ENCODE measurements at regions not wholly inside any gene's neighbourhood (a gene's known extent, or its start where the extent isn't known, plus 50 kb on each side); places are given as distances from the start of the nearest gene placed in this dataset.

DNA sequence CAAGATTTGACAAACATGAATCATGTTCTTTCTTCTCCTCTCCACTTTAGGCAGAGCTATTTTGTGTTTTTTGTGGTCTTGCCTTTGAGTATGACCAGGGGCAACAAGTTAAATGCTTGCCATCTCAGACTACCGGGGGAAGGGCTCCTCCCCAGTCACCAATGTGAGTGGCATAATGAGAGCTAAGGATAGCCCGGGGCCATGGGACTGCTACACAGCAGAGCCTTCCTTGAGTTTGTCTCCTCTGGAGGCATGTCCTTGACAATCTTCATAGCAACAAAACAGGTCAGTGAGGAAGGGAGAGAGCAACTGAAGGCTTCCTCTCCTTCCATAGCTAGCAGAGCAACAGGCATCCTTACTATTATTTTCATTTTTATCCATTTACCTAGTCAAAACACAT is 299.3 kb downstream of the ENC1 start:
- Histone ChIP-seq H3K9ac (ENCODE audit: low read depth, low read length) (no peak overlapping the region), H3K4me2 (ENCODE audit: insufficient read depth, low read length) (no peak overlapping the region), H2AFZ (ENCODE audit: low read depth, low read length) (no peak overlapping the region), H3K36me3 (ENCODE audit: insufficient read depth, low read length) (no peaks in the 10 kb centered on the region), H3K4me1 (ENCODE audit: insufficient read depth, low read length) (no peaks in the 10 kb centered on the region), H3K4me3 (ENCODE audit: low read depth in 1 of 2, low read length in 2 of 2) (no peak overlapping the region), H3K79me2 (ENCODE audit: insufficient read depth, low read length) (no peaks in the 10 kb centered on the region), H3K27ac (ENCODE audit: low read length) (no peak overlapping the region), H4K20me1 (ENCODE audit: insufficient read depth, low read length) (no peaks in the 10 kb centered on the region), H3K9me3 (ENCODE audit: insufficient read depth, low read length, severe bottlenecking) (no peaks in the 10 kb centered on the region), H3K27me3 (ENCODE audit: insufficient read depth, low read length, poor library complexity) (peaks cover 7% of the 10 kb centered on the region)
- DNase-seq (no peak), ATAC-seq (ENCODE audit: insufficient read depth, low read depth) (no peak)
- TF ChIP-seq CTCF (IDR thresholded peaks at IDR 0.05; ENCODE audit: borderline replicate concordance, extremely low read depth, low read length, poor library complexity, severe bottlenecking), result no peak
- TF ChIP-seq EZH2 (IDR thresholded peaks at IDR 0.05; ENCODE audit: borderline replicate concordance, low read depth, low read length, severe bottlenecking), result no peak

DNA sequence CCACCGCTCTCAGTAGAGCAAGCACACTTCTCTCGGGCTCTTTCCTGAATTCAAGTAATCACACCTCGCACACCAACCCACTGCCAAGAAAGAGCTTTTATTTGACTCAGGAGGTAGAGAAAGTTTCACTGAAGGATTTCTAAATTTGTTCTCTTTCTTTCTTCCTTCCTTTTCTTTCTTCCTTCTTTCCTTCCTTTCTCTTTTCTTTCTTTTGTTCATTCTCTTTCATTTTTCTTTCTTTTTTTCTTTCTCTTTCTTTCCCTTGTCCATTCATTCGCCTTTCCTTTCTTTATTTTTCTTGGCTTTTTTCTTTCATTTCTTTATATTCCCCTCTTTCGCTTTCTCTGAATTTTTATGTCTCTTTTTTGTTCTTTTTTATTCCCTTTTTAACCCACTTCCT is 300.1 kb downstream of the ENC1 start:
- DNase-seq (no peak), ATAC-seq (ENCODE audit: insufficient read depth, low read depth) (no peak)
- no peaks in the 10 kb centered on the region for H3K9me3 ChIP-seq (ENCODE audit: insufficient read depth, low read length, severe bottlenecking)
- H3K79me2 ChIP-seq (ENCODE audit: insufficient read depth, low read length), result no peaks in the 10 kb centered on the region
- H4K20me1 ChIP-seq (ENCODE audit: insufficient read depth, low read length), result no peaks in the 10 kb centered on the region
- peaks cover 7% of the 10 kb centered on the region for H3K27me3 ChIP-seq (ENCODE audit: insufficient read depth, low read length, poor library complexity)
- no peak overlapping the region for H2AFZ ChIP-seq (ENCODE audit: low read depth, low read length)
- TF ChIP-seq EZH2 (IDR thresholded peaks at IDR 0.05; ENCODE audit: borderline replicate concordance, low read depth, low read length, severe bottlenecking) (no peak), CTCF (IDR thresholded peaks at IDR 0.05; ENCODE audit: borderline replicate concordance, extremely low read depth, low read length, poor library complexity, severe bottlenecking) (no peak)
- H3K4me3 ChIP-seq (ENCODE audit: low read depth in 1 of 2, low read length in 2 of 2), result no peak overlapping the region
- H3K9ac ChIP-seq (ENCODE audit: low read depth, low read length), result no peak overlapping the region
- H3K27ac ChIP-seq (ENCODE audit: low read length), result no peak overlapping the region
- H3K4me2 ChIP-seq (ENCODE audit: insufficient read depth, low read length), result no peak overlapping the region
- H3K36me3 ChIP-seq (ENCODE audit: insufficient read depth, low read length), result no peaks in the 10 kb centered on the region
- H3K4me1 ChIP-seq (ENCODE audit: insufficient read depth, low read length), result no peaks in the 10 kb centered on the region

- no peaks in the 10 kb centered on the region for H3K4me1 ChIP-seq (ENCODE audit: insufficient read depth, low read length)
- TF ChIP-seq CTCF (IDR thresholded peaks at IDR 0.05; ENCODE audit: borderline replicate concordance, extremely low read depth, low read length, poor library complexity, severe bottlenecking), result no peak
- TF ChIP-seq EZH2 (IDR thresholded peaks at IDR 0.05; ENCODE audit: borderline replicate concordance, low read depth, low read length, severe bottlenecking), result no peak
- H3K27me3 ChIP-seq (ENCODE audit: insufficient read depth, low read length, poor library complexity), result peaks cover 5% of the 10 kb centered on the region
- no peaks in the 10 kb centered on the region for H3K9me3 ChIP-seq (ENCODE audit: insufficient read depth, low read length, severe bottlenecking)
- no peaks in the 10 kb centered on the region for H3K36me3 ChIP-seq (ENCODE audit: insufficient read depth, low read length)
- no peak overlapping the region for H3K9ac ChIP-seq (ENCODE audit: low read depth, low read length)
- H3K27ac ChIP-seq (ENCODE audit: low read length), result no peak overlapping the region
- no peak overlapping the region for H3K4me3 ChIP-seq (ENCODE audit: low read depth in 1 of 2, low read length in 2 of 2)
- H2AFZ ChIP-seq (ENCODE audit: low read depth, low read length), result no peak overlapping the region
- no peaks in the 10 kb centered on the region for H4K20me1 ChIP-seq (ENCODE audit: insufficient read depth, low read length)
- DNase-seq, result no peak
- no peak overlapping the region for H3K4me2 ChIP-seq (ENCODE audit: insufficient read depth, low read length)
- ATAC-seq (ENCODE audit: insufficient read depth, low read depth), result no peak
- no peaks in the 10 kb centered on the region for H3K79me2 ChIP-seq (ENCODE audit: insufficient read depth, low read length)
Observed at GRCh38 chr5:74337984-74338310, 302.6 kb downstream of the ENC1 start.
